Left cardiac atrium (tissue), 4 donors: ENCODE measurements at regions not wholly inside any gene's neighbourhood (a gene's known extent, or its start where the extent isn't known, plus 50 kb on each side); places are given as distances from the start of the nearest gene placed in this dataset.
"Not testable (repeated sequence)": the region's sequence is repeated elsewhere in the genome, so short reads cannot be mapped to it uniquely, and the experiment has no call there.

Source experiments
- ATAC-seq, 2 donors: fragments of 200-7000 bp; cut with Tn5 transposase; one replicate each; pipeline ENCODE4 v1.9.1; 2020; ENCODE audit warnings: mild to moderate bottlenecking in 2 of 2, moderate library complexity in 2 of 2
- DNase-seq: peaks from one replicate; pipeline ENCODE4 v3.0.0-alpha.2; 2020
- intact Hi-C, 2 donors: fragments of 100-400 bp; cut with DNase I; formaldehyde crosslinking; loops; one replicate each; pipeline versions ENCODE4 v1.14.1 to v1.15.1; 2022 to 2023
- donor health status: DM: no; HTN: yes; CAD: no.
- donor health status: DM: no; HTN: yes; CAD: no; lungs with severe emphysema.
- donor health status: DM: yes; HTN: yes; CAD: no.
- donor health status: Dilated cardiomyopathy.

- DNase-seq (no peak), ATAC-seq (no peak)
- intact Hi-C loops: no loop called here
These were observed 305.0 kb upstream of the ID2 start for GRCh38 chr2:8376603-8377410.

- no peak for DNase-seq
- intact Hi-C loops: no loop called here
- ATAC-seq: no peak
These were observed 303.6 kb upstream of the ID2 start for GRCh38 chr2:8378016-8378810.

GRCh38 chr2:8379128-8379527, 302.7 kb upstream of the ID2 start:
- intact Hi-C loops: no loop called here
- ATAC-seq: no peak
- DNase-seq: no peak

- DNase-seq (no peak), ATAC-seq (no peak)
- intact Hi-C loops: no loop called here
These were observed 302.3 kb upstream of the ID2 start for GRCh38 chr2:8379549-8379948.

GRCh38 chr2:8380026-8380425, 301.8 kb upstream of the ID2 start:
- DNase-seq (peak; percentile 37), ATAC-seq (peak; percentile 51 to 73)
- intact Hi-C loops: no loop called here

GRCh38 chr2:8380566-8380965, 301.3 kb upstream of the ID2 start:
- DNase-seq (no peak), ATAC-seq (no peak)
- intact Hi-C loops: no loop called here

- intact Hi-C loops: no loop called here
- ATAC-seq (no peak), DNase-seq (no peak)
These were observed 299.4 kb upstream of the ID2 start for GRCh38 chr2:8382485-8382884.

GRCh38 chr2:8386748-8387147, 295.1 kb upstream of the ID2 start:
- ATAC-seq, intact Hi-C loops: not testable (repeated sequence)

GRCh38 chr2:8388781-8389180, 293.1 kb upstream of the ID2 start:
- ATAC-seq: no peak
- intact Hi-C loops: no loop called here
- no peak for DNase-seq

More at GRCh38 chr2:8386748-8387147, 295.1 kb upstream of the ID2 start:
- DNase-seq: not testable (repeated sequence)

GRCh38 chr2:8389431-8390108, 292.3 kb upstream of the ID2 start:
- ATAC-seq (peak; percentile 23 to 81), DNase-seq (no peak)
- intact Hi-C loops: no loop called here

- intact Hi-C loops: no loop called here
- ATAC-seq (no peak), DNase-seq (no peak)
These were observed 290.7 kb upstream of the ID2 start for GRCh38 chr2:8391126-8391525.

GRCh38 chr2:8391584-8391983, 290.3 kb upstream of the ID2 start:
- ATAC-seq (no peak), DNase-seq (no peak)
- intact Hi-C loops: no loop called here

- no peak for ATAC-seq
- DNase-seq: no peak
- intact Hi-C loops: no loop called here
These were observed 289.6 kb upstream of the ID2 start for GRCh38 chr2:8392098-8392866.

- DNase-seq (no peak), ATAC-seq (no peak)
- intact Hi-C loops: no loop called here
These were observed 288.4 kb upstream of the ID2 start for GRCh38 chr2:8393506-8393905.

- no peak for DNase-seq
- no peak for ATAC-seq
- intact Hi-C loops: no loop called here
These were observed 287.7 kb upstream of the ID2 start for GRCh38 chr2:8394131-8394530.

GRCh38 chr2:8394569-8395359, 287.1 kb upstream of the ID2 start:
- ATAC-seq (no peak), DNase-seq (no peak)
- intact Hi-C loops: no loop called here

- ATAC-seq (no peak), DNase-seq (no peak)
- intact Hi-C loops: no loop called here
These were observed 286.1 kb upstream of the ID2 start for GRCh38 chr2:8395718-8396117.

- ATAC-seq: no peak
- intact Hi-C loops: no loop called here
- no peak for DNase-seq
These were observed 283.7 kb upstream of the ID2 start for GRCh38 chr2:8398040-8398668.
